ENCODE measurements at regions not wholly inside any gene's neighbourhood (a gene's known extent, or its start where the extent isn't known, plus 50 kb on each side); places are given as distances from the start of the nearest gene placed in this dataset.

GRCh38 chr4:17020901-17021300 is 122.5 kb upstream of the LDB2 start:
- no peak for TF ChIP-seq CTCF (conservative IDR thresholded peaks at IDR 0.05 in 1 of 2, IDR thresholded peaks at IDR 0.05 in 1 of 2; ENCODE audit: low read depth in 1 of 2, low read length in 2 of 2)
- no peak for TF ChIP-seq EZH2 (IDR thresholded peaks at IDR 0.05; ENCODE audit: low read length, missing control alignments)
